ENCODE measurements at regions not wholly inside any gene's neighbourhood (a gene's known extent, or its start where the extent isn't known, plus 50 kb on each side); places are given as distances from the start of the nearest gene placed in this dataset.
A peak's percentile ranks its signal among the peaks of the same experiment; 100 is the strongest.
"Not testable (repeated sequence)": the region's sequence is repeated elsewhere in the genome, so short reads cannot be mapped to it uniquely, and the experiment has no call there.

- DNase-seq = no peak
These were observed 317.8 kb downstream of the SHQ1 start for GRCh38 chr3:72530426-72530825.

- no peak for DNase-seq
These were observed 319.2 kb downstream of the SHQ1 start for GRCh38 chr3:72529081-72529480.

- DNase-seq = peak; percentile 5
These were observed 324.7 kb downstream of the SHQ1 start for GRCh38 chr3:72523429-72524151.

GRCh38 chr3:72520690-72521308 is 327.4 kb downstream of the SHQ1 start:
- no peak for DNase-seq

- no peak for DNase-seq
These were observed 328.2 kb downstream of the SHQ1 start for GRCh38 chr3:72519946-72520604.

- no peak for DNase-seq
These were observed 330.3 kb downstream of the SHQ1 start for GRCh38 chr3:72517921-72518424.

GRCh38 chr3:72517336-72517735 is 330.9 kb downstream of the SHQ1 start:
- no peak for DNase-seq

- DNase-seq = no peak
These were observed 331.9 kb downstream of the SHQ1 start for GRCh38 chr3:72516361-72516760.

GRCh38 chr3:72515941-72516340 is 332.3 kb downstream of the SHQ1 start:
- DNase-seq = no peak

GRCh38 chr3:72515281-72515680 is 333.0 kb downstream of the SHQ1 start:
- no peak for DNase-seq

- no peak for DNase-seq
These were observed 338.0 kb downstream of the SHQ1 start for GRCh38 chr3:72510247-72510646.

- DNase-seq = no peak
These were observed 342.5 kb downstream of the SHQ1 start for GRCh38 chr3:72505539-72506405.

- DNase-seq = not testable (repeated sequence)
These were observed 350.7 kb downstream of the SHQ1 start for GRCh38 chr3:72497501-72497900.

GRCh38 chr3:72496051-72496670 is 352.1 kb downstream of the SHQ1 start:
- DNase-seq = no peak

GRCh38 chr3:72494626-72495025 is 353.6 kb downstream of the SHQ1 start:
- no peak for DNase-seq

- no peak for DNase-seq
These were observed 354.1 kb downstream of the SHQ1 start for GRCh38 chr3:72494130-72494529.

- DNase-seq = no peak
These were observed 356.0 kb downstream of the SHQ1 start for GRCh38 chr3:72492240-72492639.

GRCh38 chr3:72490688-72491435 is 357.4 kb downstream of the SHQ1 start:
- no peak for DNase-seq

- no peak for DNase-seq
These were observed 358.3 kb downstream of the SHQ1 start for GRCh38 chr3:72489901-72490300.

GRCh38 chr3:72488738-72489035 is 359.6 kb downstream of the SHQ1 start:
- DNase-seq = no peak

GRCh38 chr3:72487946-72488737 is 360.1 kb downstream of the SHQ1 start:
- DNase-seq = no peak
